ENCODE measurements at regions not wholly inside any gene's neighbourhood (a gene's known extent, or its start where the extent isn't known, plus 50 kb on each side); places are given as distances from the start of the nearest gene placed in this dataset.
"Not testable (repeated sequence)": the region's sequence is repeated elsewhere in the genome, so short reads cannot be mapped to it uniquely, and the experiment has no call there.

DNA sequence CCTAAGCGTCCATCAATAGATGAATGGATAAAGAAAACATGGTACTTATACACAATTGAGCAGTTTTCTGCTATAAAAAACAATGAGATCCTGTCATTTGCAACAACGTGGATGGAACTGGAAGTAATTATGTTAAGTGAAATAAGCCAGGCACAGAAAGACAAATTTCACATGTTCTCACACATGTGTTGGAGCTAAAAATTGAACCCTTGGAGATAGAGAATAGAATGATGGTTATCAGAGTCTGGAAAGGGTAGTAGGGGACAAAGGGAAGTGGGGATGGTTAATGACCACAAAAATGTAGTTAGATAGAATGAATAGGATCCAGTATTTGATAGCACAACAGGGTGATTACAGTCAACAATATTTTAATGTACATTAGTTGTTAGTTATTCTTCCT, 1033.5 kb downstream of the HACE1 start:
- Histone ChIP-seq H3K27me3 (no peaks in the 10 kb centered on the region), H3K36me3 (no peaks in the 10 kb centered on the region), H3K4me3 (no peak overlapping the region), H3K27ac (no peak overlapping the region), H3K9me3 (no peaks in the 10 kb centered on the region), H3K4me1 (no peaks in the 10 kb centered on the region)
- DNase-seq (no peak), FAIRE-seq (no peak), ATAC-seq (no peak)
- 31 to 39% methylated on average over 2 of the region's 2 CpGs for WGBS, 2 donors
- intact Hi-C loops (cut with DNase I) = no loop called here
- TF ChIP-seq, protein P1, sequence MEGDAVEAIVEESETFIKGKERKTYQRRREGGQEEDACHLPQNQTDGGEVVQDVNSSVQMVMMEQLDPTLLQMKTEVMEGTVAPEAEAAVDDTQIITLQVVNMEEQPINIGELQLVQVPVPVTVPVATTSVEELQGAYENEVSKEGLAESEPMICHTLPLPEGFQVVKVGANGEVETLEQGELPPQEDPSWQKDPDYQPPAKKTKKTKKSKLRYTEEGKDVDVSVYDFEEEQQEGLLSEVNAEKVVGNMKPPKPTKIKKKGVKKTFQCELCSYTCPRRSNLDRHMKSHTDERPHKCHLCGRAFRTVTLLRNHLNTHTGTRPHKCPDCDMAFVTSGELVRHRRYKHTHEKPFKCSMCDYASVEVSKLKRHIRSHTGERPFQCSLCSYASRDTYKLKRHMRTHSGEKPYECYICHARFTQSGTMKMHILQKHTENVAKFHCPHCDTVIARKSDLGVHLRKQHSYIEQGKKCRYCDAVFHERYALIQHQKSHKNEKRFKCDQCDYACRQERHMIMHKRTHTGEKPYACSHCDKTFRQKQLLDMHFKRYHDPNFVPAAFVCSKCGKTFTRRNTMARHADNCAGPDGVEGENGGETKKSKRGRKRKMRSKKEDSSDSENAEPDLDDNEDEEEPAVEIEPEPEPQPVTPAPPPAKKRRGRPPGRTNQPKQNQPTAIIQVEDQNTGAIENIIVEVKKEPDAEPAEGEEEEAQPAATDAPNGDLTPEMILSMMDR (IDR thresholded peaks at IDR 0.05) = no peak

DNA sequence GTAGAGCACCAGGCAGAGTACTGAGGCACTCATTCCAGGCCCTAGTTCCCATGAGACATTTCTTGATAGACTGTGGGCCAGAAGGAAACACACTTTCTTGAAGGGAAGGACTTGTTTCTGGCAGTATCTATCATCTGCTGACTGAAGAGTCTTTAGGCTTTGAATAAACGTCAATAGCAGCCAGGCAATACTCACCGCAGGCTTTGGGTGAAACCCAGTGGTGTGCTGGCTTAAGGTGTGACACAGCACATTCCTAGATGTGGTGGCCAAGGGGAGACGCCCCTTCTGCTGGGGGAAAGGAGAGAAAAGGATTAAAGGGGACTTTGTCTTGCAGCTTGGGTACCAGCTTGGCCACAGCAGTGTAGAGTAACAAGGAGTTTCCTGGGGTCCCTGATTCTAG, 1039.6 kb downstream of the HACE1 start:
- intact Hi-C loops (cut with DNase I) = no loop called here
- Histone ChIP-seq H3K4me3 (no peak overlapping the region), H3K9me3 (no peaks in the 10 kb centered on the region), H3K27me3 (no peaks in the 10 kb centered on the region), H3K4me1 (no peaks in the 10 kb centered on the region), H3K27ac (no peak overlapping the region), H3K36me3 (no peaks in the 10 kb centered on the region)
- FAIRE-seq (no peak), ATAC-seq (no peak), DNase-seq (no peak)
- WGBS, 2 donors = 48 to 55% methylated on average over 3 of the region's 3 CpGs
- TF ChIP-seq, protein P1 (IDR thresholded peaks at IDR 0.05) = no peak

DNA sequence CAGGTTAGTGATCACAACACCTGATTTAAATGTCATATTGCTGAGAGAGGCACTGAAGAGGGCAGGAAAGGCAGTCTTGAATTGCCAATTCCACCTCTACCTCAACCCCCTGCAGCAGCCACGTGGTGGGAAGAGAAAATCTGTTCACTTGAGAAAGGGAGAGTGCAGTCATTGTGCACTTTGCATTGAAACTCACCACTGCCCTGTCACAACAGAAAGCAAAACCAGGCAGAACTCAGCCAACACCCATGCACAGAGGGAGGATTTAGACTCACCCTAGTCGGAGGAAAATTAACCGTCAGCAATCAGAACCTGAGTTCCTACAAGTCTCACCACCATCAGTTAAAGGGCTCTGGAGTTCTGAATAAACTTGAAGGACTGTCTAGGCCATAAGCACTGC, 1040.2 kb downstream of the HACE1 start:
- no peak for DNase-seq
- H3K27me3 ChIP-seq = no peaks in the 10 kb centered on the region
- intact Hi-C loops (cut with DNase I) = no loop called here
- no peaks in the 10 kb centered on the region for H3K36me3 ChIP-seq
- no peak for ATAC-seq
- TF ChIP-seq, protein P1 (IDR thresholded peaks at IDR 0.05) = no peak
- no peaks in the 10 kb centered on the region for H3K9me3 ChIP-seq
- no peak for FAIRE-seq
- whole genome bisulfite sequencing, 2 donors = 27 to 31% methylated on average over 3 of the region's 3 CpGs
- H3K4me1 ChIP-seq = no peaks in the 10 kb centered on the region
- H3K4me3 ChIP-seq = no peak overlapping the region
- no peak overlapping the region for H3K27ac ChIP-seq

DNA sequence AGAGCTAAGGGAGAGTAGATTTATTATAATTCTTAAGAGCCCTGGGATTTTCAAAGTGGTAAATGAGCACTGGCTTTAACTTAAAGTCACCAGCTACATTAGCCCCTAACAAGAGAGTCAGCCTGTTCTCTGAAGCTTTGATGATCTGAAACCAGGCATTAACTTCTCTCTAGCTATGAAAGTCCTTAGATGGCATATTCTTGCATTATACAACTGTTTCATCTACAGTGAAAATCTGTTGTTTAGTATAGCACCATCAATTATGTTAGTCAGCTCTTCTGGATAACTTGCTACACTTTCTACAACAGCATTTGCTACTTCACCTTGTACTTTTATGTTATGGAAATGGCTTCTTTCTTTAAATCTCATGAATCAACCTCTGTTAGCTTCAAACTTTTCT, 1046.7 kb downstream of the HACE1 start:
- DNase-seq = no peak
- no peaks in the 10 kb centered on the region for H3K36me3 ChIP-seq
- no peak for FAIRE-seq
- intact Hi-C loops (cut with DNase I) = no loop called here
- H3K4me3 ChIP-seq = no peak overlapping the region
- no peaks in the 10 kb centered on the region for H3K27me3 ChIP-seq
- ATAC-seq = no peak
- no peak overlapping the region for H3K27ac ChIP-seq
- H3K4me1 ChIP-seq = no peaks in the 10 kb centered on the region
- no peaks in the 10 kb centered on the region for H3K9me3 ChIP-seq
- TF ChIP-seq, protein P1 (IDR thresholded peaks at IDR 0.05) = no peak

DNA sequence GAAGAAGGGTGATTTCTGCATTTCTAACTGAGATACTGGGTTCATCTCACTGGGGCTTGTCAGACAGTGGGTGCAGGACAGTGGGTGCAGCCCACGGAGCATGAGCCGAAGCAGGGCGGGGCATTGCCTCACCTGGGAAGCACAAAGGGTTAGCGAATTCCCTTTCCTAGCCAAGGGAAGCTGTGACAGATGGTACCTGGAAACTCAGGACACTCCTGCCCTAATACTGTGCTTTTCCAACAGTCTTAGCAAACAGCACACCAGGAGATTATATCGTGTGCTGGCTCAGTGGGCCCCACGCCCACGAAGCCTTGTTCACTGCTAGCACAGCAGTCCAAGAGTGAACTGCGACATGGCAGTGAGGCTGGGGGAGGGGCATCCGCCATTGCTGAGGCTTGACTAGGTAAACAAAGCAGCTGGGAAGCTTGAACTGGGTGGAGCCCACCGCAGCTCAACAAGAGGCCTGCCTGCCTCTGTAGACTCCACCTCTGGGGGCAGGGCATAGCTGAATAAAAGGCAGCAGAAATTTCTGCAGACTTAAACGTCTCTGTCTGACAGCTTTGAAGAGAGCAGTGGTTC, 1057.7 kb downstream of the HACE1 start:
- intact Hi-C loops (cut with DNase I); H3K4me3 ChIP-seq; H3K9me3 ChIP-seq; ATAC-seq; H3K27ac ChIP-seq; H3K4me1 ChIP-seq; H3K27me3 ChIP-seq; FAIRE-seq; H3K36me3 ChIP-seq: not testable (repeated sequence)
- peak in 2 of 6 donors; percentile 30 to 35 for DNase-seq
- WGBS, 2 donors = 65 to 75% methylated on average over 11 of the region's 11 CpGs

Measured in pancreas (tissue), 10 donors.